SK-N-MC (cell line): ENCODE measurements at regions not wholly inside any gene's neighbourhood (a gene's known extent, or its start where the extent isn't known, plus 50 kb on each side); places are given as distances from the start of the nearest gene placed in this dataset.

ENCODE experiments used
- EZH2 ChIP-seq: fragments of 200-600 bp; sonication (generic); IDR thresholded peaks from one replicate; pipeline ENCODE4 v1.6.1; 2017; ENCODE audit warnings: antibody characterized with exemption
- POLR2AphosphoS5 ChIP-seq: IDR thresholded peaks from 2 replicates; pipeline ENCODE4 v1.6.1; 2012; ENCODE audit warnings: mild to moderate bottlenecking, low read depth, low read length, borderline replicate concordance

DNA sequence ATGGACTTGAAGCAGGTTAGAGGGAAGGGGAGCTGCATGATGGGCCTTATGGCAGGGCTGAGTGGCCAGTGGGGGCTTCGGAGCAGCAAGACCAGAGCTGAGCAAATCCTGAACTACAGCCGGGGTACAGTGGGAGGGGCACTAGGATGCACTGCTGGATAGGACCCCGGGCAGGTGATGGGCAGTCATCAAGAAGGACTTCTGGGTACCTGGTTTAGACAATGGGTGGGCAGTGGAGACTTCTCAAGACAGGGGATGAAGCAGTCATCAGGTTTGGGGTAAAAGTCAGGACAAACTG, 507.4 kb upstream of the MYT1L start:
- TF ChIP-seq EZH2 (no peak), POLR2AphosphoS5 (no peak)
